ENCODE measurements at regions not wholly inside any gene's neighbourhood (a gene's known extent, or its start where the extent isn't known, plus 50 kb on each side); places are given as distances from the start of the nearest gene placed in this dataset.

DNA sequence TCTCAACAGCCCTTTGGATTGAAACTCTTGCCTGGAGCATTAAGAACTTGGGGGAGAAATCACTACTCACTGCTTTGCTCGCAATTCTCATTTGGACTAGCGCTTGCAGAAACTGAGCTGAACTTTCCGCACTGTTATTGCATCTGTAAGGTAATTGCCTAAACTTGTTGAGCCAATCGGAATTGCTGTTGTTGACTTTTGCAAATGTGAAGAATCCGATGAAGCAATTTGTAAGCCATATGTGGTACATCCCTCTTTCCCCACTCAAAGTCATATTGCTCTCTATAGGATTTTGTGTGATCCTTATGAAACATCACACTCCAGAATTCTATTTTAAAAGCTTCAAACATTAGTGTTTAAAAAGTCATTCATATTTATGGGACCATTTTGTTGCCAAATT is 191.7 kb upstream of the GBE1 start:
- intact Hi-C loops (cut with DNase I), result no loop called here
- DNase-seq, result no peak

DNA sequence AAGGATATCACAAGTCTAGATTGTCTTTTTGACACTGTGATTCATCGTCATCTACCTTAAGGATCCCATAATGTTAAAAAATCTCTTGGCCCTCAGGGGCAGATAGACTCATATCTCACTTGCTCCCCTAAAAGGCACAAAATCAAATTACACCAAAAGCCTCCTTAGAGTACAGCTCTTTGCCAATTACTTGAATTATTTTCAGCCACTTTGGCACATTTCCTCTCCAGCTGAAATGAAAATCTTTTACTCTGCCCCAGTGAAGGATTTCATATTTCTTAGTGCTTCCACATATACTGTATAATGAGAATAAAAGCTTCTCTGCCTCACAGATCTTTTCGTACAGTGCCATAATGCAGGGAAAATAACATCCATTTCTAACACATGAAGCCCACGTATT is 190.7 kb upstream of the GBE1 start:
- DNase-seq, result no peak
- intact Hi-C loops (cut with DNase I), result no loop called here

DNA sequence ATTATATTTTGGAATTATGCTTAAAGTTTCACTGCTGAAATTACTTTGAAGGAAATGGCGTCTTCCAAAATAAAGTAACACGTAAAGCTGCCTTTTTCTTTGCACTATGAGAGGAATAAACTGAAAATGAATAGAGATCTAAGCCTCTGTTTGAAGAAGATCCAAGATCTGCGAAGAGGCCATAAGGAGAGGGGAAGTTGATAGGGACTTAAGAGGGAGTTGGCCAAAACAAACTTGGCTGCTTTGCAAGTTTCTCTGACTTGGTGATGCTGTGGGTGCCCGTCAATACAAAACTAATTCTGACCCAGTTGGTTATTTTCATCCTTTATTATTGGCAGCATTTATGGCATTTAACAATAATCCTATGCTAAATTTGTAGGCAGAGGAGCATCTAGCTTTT is 190.2 kb upstream of the GBE1 start:
- intact Hi-C loops (cut with DNase I), result no loop called here
- no peak for DNase-seq

DNA sequence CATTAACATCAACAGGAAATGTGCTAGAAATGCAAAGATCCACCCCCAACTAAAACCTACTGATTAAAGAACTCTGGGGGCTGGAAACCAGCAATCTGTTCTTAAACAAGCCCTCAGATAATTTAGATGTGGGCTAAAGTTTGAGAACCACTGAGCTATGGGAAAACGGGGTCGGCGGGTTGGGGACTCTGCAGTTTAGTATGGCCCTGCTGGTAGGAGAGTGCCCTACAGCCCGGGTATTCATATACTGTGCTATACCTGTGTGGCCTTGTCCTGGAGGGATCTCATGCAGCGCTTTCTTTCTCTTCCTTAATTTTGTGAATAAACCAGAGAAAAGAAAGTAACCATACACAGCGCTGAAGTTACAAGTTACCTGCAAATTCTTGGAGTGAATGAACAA is 189.7 kb upstream of the GBE1 start:
- intact Hi-C loops (cut with DNase I), result no loop called here
- DNase-seq, result peak in 1 of 10 donors; percentile 61

DNA sequence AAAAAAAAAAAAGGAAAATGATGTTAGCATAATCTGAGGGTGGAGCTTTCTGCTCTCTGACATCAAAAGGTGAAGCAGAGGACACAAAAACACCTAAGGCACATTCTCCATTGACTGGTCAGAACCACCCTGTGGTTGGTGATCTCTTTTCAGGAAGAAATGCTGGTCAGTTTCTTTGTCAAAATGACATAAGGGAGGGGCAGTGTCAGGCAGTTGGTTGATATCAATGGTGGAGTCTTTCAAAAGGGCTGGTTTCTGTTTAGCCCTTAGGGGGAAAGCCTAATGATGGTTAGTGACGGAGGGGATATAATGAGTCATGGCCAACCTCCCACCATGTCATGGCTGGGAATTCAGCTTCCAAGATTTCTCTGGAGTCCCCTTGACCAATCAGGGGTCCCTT is 185.9 kb upstream of the GBE1 start:
- intact Hi-C loops (cut with DNase I), result no loop called here
- no peak for DNase-seq

DNA sequence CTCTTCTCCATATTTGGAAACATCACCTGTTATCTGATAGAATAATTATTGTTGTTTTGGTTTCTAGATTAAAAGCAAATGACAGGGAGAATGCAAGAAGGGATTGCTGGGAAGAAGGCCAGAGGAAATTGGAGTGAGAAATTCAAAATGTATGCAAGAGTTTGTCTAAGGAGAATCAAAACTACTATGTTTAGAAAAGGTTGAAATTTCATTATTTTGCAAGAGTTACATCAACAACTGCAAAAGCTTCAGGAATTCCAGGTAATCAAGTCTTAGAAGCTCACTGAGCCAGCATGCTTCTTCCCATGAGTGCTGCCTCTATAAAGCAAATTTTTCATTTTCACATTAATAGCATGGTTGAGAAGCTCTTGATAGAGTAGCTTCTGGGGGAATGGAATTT is 177.2 kb upstream of the GBE1 start:
- intact Hi-C loops (cut with DNase I), result no loop called here

DNA sequence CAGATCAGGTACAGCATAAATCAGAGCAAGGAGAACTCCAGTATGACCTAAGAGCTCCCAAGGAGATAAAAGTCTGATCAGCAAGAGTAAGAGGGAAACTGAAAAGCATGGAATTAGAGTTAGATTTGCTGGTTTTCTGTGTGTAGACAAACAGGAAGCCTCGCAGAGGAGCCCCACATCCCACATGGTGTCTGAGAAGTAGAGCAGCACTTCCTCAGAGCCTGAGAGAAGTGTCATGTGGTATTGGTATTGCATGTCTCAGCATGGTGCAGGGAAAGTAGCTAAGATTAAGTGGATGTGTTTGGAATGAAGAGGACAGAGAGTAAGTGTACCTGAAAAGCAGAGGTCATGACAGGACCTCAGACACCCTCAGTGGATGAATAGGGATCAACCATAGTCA is 175.4 kb upstream of the GBE1 start:
- peak in 1 of 10 donors; percentile 44 for DNase-seq
- intact Hi-C loops (cut with DNase I), result no loop called here

More for the DNA sequence above, 177.2 kb upstream of the GBE1 start:
- DNase-seq, result no peak

DNA sequence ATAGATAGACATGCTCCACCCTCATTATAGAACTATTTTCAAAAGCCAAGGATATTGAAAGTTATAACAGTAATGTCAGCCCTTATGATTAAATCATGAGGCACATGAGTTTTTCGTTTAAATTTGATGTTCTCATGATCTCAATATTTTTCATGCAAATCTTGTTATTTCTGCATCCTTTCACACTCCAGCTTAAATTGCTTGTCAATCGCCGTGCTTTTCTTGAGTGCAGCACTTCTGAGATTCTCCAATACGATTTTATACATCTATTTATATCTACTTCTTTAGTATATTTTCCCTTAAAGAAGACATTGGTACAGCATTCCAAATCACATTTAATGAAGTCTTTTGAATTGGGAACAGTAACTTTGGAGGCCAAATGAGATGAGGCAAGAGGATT is 171.2 kb upstream of the GBE1 start:
- DNase-seq, result no peak
- intact Hi-C loops (cut with DNase I), result no loop called here

DNA sequence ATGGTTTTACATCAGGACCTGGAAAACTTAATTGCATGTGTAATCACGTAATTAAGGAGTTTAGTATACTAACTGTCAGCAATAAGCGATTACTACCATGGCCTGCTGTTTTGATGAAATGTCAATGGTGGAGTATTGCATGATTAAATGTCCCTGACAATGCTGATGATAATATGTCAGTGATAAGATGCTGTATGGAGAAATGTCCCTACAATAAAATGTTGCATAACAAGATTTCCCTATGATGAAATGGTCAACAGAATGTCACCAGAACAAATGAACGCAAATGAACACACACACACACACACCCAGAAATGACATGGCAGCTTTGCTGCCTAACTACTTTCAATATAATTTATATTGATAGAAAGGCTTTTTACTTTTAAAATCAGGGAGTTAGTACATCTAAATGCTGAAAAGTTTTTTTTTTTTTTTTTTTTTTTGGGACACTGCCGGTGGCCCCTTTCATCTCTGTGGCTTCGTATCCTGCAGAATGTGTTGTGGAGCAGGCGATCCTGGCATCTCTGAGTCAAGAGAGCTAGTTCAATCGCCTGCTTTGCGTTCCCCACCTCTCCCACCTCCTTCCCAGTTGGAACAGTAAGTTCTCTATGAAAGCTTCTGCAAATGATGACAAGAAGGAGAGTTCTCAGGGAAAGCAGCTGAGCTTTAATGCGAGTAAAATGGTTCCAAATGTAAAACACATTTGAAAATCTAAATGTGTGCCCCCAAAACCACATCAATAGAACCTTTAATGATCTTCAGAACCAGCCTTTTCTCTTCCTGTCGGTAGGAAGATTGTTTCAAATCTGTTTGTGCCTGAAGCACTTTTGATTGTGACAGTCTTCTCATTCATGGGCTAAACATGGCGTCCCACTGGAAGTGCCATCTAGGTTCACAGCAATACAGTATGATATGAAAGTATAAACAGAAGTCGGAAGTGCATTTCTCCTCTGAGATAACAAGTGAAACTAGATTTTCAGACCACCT is 170.1 kb upstream of the GBE1 start:
- no peak for DNase-seq
- intact Hi-C loops (cut with DNase I), result no loop called here

DNA sequence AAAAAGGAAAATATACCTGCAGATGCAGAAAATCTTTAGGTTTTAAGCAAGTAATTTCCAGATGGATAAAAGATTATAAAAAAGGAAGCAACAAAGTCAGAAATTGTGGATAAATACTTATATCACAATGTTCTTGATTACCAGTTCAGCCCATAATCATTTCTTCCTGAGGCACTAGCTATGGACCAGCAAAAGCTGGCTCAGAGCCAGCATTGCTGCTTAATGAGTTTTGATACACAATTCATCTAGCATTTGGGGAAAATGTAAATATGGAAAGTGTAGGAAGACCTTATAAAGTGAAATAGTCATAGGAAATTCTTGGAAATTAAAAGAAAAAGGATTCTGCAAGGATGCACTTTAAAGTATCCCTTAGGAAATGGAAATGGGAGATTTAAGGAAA is 168.3 kb upstream of the GBE1 start:
- no peak for DNase-seq
- intact Hi-C loops (cut with DNase I), result no loop called here

DNA sequence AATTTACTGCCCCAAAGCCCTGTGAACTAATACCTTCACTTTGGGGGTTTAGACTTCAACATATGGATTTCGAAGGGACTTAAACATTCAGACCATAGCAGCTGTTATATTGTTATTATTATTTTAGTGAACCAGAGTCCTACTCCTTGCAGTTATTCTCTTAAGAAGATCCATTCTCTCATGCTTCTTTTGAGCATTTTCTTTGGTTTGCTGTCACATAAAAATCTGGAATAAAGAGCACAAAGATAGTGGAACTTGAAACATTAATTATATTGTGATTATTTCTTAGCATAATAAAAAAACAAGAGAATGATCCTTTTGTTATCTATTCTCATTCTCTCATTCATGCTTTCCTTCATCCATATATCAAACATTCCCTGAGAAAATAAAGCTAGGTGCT is 166.4 kb upstream of the GBE1 start:
- DNase-seq, result no peak
- intact Hi-C loops (cut with DNase I), result no loop called here

DNA sequence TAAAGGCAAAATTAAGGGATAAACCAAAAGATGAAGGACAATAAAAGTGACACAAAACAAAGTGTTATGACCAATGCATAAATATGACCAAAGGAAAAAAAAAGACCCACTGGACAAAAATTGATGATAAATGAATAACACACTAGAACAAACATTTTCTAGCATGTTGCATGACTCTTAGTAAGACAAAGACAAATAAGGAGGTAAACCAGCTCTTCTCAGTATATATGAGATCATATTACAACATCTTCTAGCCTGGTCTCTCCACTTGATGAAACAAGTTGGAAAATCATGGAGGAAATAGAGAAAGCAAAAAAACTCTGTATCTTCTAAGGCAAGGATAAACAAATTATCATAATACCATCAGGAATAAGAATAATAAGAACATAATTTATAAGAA is 163.9 kb upstream of the GBE1 start:
- DNase-seq, result no peak
- intact Hi-C loops (cut with DNase I), result no loop called here

DNA sequence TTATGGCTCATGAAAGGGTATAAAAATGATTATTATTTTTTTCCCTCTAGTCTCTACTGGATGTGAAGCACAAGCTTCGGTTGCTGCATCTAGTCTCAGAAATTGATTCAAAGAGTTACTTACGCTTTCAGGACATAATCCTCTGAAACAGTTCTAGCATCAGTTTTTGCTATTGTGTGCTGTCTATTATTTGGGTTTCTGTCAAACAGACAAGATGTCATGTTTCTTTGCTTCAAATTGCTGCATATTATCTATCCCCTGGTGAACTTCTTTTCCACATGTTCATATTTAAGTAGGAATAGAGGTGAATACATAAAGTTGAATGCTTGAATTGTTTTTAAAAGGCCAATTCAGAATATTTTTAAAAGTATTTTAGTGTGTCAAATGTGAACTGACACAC is 161.6 kb upstream of the GBE1 start:
- no peak for DNase-seq

DNA sequence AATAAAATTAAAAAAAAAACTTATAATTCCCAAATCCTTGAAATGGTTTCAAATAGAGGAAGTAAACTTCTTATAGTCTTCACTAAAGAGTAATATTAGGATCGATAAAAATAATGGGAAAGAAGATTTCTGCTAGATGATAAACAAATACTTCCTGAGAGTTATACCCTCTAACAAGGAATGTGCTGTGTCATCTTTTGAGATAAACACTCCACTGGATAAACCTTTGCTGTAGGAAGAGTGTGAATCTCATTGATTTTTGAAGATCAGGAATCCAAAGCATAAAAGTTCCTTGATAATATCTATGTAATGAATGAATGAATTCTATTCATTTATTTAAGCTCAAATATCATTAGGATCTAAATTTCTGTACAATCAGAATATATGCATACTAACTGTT is 161.0 kb upstream of the GBE1 start:
- intact Hi-C loops (cut with DNase I), result no loop called here
- no peak for DNase-seq

More for the DNA sequence above, 161.6 kb upstream of the GBE1 start:
- intact Hi-C loops (cut with DNase I), result no loop called here

DNA sequence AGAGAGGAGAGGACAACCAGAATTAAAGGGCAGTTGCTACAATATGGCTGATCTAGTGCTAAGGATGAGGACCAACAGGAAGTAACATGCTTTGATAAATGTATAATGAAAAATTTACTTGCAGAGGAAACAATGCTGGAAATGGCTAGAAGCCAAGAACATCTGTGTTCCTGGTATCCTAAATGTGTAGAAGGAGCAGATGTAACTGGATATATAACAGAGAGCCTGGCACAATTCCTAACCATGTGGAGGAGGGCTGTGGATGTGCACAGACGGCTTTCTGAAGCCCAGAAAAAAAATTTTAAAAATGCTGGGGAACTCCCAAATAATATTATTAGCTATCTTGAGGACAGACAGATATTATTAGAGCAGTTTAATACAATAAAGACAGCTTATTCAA is 159.4 kb upstream of the GBE1 start:
- no peak for DNase-seq
- intact Hi-C loops (cut with DNase I), result no loop called here

DNA sequence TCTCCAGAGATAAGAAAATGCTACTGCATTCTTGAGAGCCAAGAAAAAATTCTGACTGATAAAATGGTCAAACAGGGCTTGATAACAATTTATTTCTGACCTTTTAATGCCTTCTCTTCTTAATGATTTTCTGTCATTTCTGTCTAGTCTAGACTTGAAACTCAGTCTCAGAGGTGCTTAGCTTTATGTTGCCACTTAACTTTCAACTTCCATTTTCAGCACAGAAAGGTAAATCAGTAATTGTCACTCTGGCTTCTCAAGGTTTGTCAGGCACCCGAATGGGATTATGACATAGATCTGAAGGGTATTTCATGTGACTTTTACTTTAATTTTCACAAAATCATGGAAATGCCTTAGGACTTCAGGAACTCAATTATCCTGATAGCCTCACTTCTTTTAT is 155.4 kb upstream of the GBE1 start:
- no peak for DNase-seq
- intact Hi-C loops (cut with DNase I), result no loop called here

DNA sequence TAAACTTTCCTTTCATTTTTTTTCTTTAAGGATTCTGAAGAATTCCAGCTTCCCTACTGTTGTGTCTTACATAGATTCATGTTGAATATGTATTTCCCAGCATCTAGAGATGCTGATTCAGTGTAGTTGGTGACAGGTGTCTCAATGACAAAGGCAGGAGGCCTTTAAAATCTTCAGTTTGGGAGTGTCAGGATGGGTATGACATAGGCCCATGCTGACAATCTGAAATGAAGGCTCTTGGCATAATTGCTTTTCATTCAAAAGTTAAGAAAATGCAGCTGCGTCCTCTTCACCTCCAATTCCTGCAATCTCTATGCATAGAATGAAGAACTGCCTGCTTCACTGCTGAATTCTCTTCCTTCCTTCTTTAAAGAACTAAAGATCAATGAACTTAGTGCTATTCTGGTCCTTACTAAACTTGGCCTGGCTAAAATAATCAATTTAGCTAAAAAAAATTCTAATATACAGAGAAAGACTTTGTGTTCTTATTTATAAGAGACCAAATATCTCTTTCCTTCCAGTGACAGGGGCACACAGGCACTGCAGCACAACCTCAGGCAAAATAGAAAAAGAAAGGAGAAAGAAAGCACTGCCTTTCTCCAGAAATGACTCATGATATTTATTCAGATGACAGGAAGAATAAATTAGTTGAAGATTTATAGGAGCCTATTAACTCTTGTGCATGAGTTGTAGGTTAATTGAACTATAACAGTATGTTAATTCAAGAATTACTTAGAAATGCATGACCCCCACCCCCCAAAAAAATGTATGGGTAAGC is 152.6 kb upstream of the GBE1 start:
- intact Hi-C loops (cut with DNase I), result no loop called here
- no peak for DNase-seq

DNA sequence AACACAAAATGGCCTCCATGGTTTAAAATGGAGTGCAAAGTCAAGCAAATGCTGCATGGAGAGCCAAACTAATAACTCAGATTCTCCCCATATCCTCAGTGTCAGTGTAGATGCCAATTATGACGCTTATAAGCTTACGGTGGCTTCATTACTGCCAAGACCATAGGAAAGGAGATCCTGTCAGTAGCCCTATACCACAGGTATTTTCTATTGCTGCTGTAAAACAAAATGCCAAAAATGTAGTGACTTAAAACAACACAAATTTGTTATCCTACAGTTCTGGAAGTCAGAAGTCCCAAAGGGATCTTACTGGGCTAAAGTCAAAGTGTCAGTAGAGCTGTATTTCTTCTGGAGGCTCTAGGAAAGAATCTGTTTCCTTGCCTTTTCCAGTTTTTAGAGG is 149.8 kb upstream of the GBE1 start:
- no peak for DNase-seq
- intact Hi-C loops (cut with DNase I), result no loop called here

DNA sequence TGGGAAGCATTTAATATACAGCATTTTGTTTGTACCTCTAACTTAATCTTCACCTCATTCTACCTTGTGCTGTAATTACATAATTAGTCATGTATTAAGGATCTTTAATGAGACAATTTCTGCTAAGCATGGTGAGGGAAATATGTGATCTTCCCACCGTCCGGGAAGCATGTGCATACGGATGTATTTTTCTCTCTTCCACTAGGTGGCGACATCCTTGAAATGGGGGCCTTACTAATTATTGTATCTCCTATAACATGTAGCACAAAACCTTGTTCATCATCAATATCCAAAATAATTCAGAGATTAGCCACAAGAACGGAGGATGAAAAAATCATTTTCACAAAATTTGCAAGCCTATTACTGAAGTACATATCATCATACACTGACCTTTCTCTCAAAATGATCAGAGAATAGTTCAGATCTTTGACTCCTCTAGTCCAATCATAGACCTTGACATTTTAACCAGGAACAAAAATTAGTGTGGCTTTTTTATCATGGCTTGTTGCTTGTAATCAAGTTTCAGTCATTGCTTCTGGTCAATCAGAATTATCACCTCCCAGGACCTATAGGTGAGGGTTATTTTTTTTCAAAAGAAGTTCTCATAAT is 148.9 kb upstream of the GBE1 start:
- intact Hi-C loops (cut with DNase I), result no loop called here
- peak in 1 of 10 donors; percentile 11 for DNase-seq

DNA sequence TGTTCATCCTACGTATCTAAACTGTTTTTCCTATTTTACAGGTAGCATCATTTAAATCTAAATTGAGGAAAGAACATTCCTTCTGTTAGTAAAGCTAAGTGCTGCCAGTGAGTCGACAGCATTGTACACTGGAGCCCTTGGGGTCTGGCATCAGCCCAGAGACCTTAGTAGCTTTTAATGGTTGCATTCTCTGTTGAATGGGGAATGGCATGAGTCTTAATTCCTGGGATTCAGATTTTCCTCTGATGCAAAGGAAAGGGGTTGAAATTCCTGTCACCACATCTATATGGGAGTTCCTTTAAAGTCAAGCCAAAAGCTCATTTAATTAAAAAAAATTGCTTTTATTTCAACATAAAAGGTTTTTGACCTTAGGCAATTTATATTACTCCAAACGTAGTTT is 148.4 kb upstream of the GBE1 start:
- DNase-seq, result no peak
- intact Hi-C loops (cut with DNase I), result no loop called here

DNA sequence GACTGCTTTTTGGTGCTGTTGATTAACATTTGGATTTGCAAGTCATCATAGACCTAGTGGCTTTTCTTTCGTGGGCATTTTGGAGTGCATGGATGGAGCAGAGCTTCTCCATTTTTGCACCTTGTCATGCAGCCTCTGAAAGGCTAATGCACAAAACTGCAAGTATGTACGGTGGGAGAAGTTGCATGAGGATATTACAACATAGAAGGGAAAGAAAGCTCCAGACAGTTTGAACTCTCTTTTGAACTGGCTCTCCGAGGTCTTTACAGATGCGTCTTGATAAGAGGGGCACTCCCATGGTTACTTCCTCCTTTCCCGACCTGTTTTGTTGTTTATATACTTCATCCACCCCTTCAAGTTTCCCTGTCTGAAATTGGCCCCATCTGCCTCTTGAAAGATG is 147.1 kb upstream of the GBE1 start:
- intact Hi-C loops (cut with DNase I), result no loop called here
- no peak for DNase-seq
